Nephron (organoid): ENCODE measurements at regions not wholly inside any gene's neighbourhood (a gene's known extent, or its start where the extent isn't known, plus 50 kb on each side); places are given as distances from the start of the nearest gene placed in this dataset.

ENCODE experiments used
- H3K27ac Mint-ChIP-seq, 3 experiments: 2 replicates each; pipeline ENCODE4 v1.8.0; 2020; ENCODE audit warnings: mixed read lengths in 3 of 3, mild to moderate bottlenecking in 2 of 3, moderate library complexity in 1 of 3
- H3K27me3 Mint-ChIP-seq: 2 replicates; pipeline ENCODE4 v1.8.0; 2021; ENCODE audit warnings: low read depth, mild to moderate bottlenecking, moderate library complexity, mixed read lengths
- H3K36me3 Mint-ChIP-seq: 2 replicates; pipeline ENCODE4 v1.8.0; 2020; ENCODE audit warnings: low read depth, mixed read lengths
- H3K4me1 Mint-ChIP-seq: 2 replicates; pipeline ENCODE4 v1.8.0; 2020; ENCODE audit warnings: mixed read lengths
- H3K4me3 Mint-ChIP-seq, 3 experiments: 2 replicates each; pipeline ENCODE4 v1.8.0; 2020; ENCODE audit warnings: mild to moderate bottlenecking in 3 of 3, mixed read lengths in 3 of 3, moderate library complexity in 2 of 3
- H3K9me3 Mint-ChIP-seq: 2 replicates; pipeline ENCODE4 v1.8.0; 2020; ENCODE audit warnings: mixed read lengths
- CTCF ChIP-seq, 3 experiments: fragments of 200-600 bp; sonication (generic); IDR thresholded peaks; one replicate each; pipeline ENCODE4 v1.5.0; 2021; ENCODE audit warnings: antibody characterized with exemption in 3 of 3; ENCODE audit not compliant: unreplicated experiment in 3 of 3

- peaks cover 28% of the 10 kb centered on the region for H3K36me3 Mint-ChIP-seq
- H3K27ac Mint-ChIP-seq, result no peak overlapping the region
Observed at GRCh38 chr1:93810316-93810715, 68.7 kb downstream of the DNTTIP2 start.

GRCh38 chr1:93808871-93809270 is 70.1 kb downstream of the DNTTIP2 start:
- Mint-ChIP-seq H3K9me3 (peaks cover 26% of the 10 kb centered on the region), H3K4me1 (peaks cover 16% of the 10 kb centered on the region), H3K27ac (no peak overlapping the region), H3K27me3 (peaks cover 5% of the 10 kb centered on the region), H3K36me3 (peaks cover 28% of the 10 kb centered on the region), H3K4me3 (no peak overlapping the region)
- TF ChIP-seq CTCF (IDR thresholded peaks at IDR 0.05; ENCODE audit: unreplicated experiment in 3 of 3), result no peak

More at GRCh38 chr1:93810316-93810715, 68.7 kb downstream of the DNTTIP2 start:
- H3K9me3 Mint-ChIP-seq, result peaks cover 26% of the 10 kb centered on the region
- peaks cover 5% of the 10 kb centered on the region for H3K27me3 Mint-ChIP-seq
- TF ChIP-seq CTCF (IDR thresholded peaks at IDR 0.05; ENCODE audit: unreplicated experiment in 3 of 3), result no peak
- peaks cover 26% of the 10 kb centered on the region for H3K4me1 Mint-ChIP-seq
- H3K4me3 Mint-ChIP-seq, result no peak overlapping the region

GRCh38 chr1:93807311-93807930 is 71.6 kb downstream of the DNTTIP2 start:
- Mint-ChIP-seq H3K27me3 (no peaks in the 10 kb centered on the region), H3K27ac (no peak overlapping the region), H3K4me3 (no peak overlapping the region), H3K4me1 (peaks cover 6% of the 10 kb centered on the region), H3K9me3 (peaks cover 26% of the 10 kb centered on the region), H3K36me3 (peaks cover 28% of the 10 kb centered on the region)
- TF ChIP-seq CTCF (IDR thresholded peaks at IDR 0.05; ENCODE audit: unreplicated experiment in 3 of 3), result no peak

- no peaks in the 10 kb centered on the region for H3K27me3 Mint-ChIP-seq
- H3K4me3 Mint-ChIP-seq, result no peak overlapping the region
- peaks cover 25% of the 10 kb centered on the region for H3K36me3 Mint-ChIP-seq
- TF ChIP-seq CTCF (IDR thresholded peaks at IDR 0.05; ENCODE audit: unreplicated experiment in 3 of 3), result no peak
- H3K9me3 Mint-ChIP-seq, result peaks cover 23% of the 10 kb centered on the region
- H3K27ac Mint-ChIP-seq, result no peak overlapping the region
- no peaks in the 10 kb centered on the region for H3K4me1 Mint-ChIP-seq
Observed at GRCh38 chr1:93805027-93805610, 73.9 kb downstream of the DNTTIP2 start.

- Mint-ChIP-seq H3K27me3 (no peaks in the 10 kb centered on the region), H3K9me3 (peaks cover 23% of the 10 kb centered on the region), H3K27ac (no peak overlapping the region), H3K4me1 (no peaks in the 10 kb centered on the region), H3K4me3 (no peak overlapping the region), H3K36me3 (peaks cover 24% of the 10 kb centered on the region)
- no peak for TF ChIP-seq CTCF (IDR thresholded peaks at IDR 0.05; ENCODE audit: unreplicated experiment in 3 of 3)
Observed at GRCh38 chr1:93804412-93804811, 74.6 kb downstream of the DNTTIP2 start.

GRCh38 chr1:93801471-93801870 is 77.5 kb downstream of the DNTTIP2 start:
- Mint-ChIP-seq H3K9me3 (peaks cover 13% of the 10 kb centered on the region), H3K36me3 (peaks cover 8% of the 10 kb centered on the region), H3K4me1 (peaks cover 18% of the 10 kb centered on the region), H3K27me3 (no peaks in the 10 kb centered on the region), H3K27ac (no peak overlapping the region), H3K4me3 (no peak overlapping the region)
- no peak for TF ChIP-seq CTCF (IDR thresholded peaks at IDR 0.05; ENCODE audit: unreplicated experiment in 3 of 3)
